ENCODE measurements at regions not wholly inside any gene's neighbourhood (a gene's known extent, or its start where the extent isn't known, plus 50 kb on each side); places are given as distances from the start of the nearest gene placed in this dataset.

- H3K27ac ChIP-seq: no peak overlapping the region
Measured at GRCh38 chr6:45791211-45792168, 224.2 kb downstream of the CLIC5 start.

GRCh38 chr6:45789238-45789637 lies 226.4 kb downstream of the CLIC5 start:
- no peaks in the 10 kb centered on the region for H3K27me3 ChIP-seq
- TF ChIP-seq CTCF (IDR thresholded peaks at IDR 0.05; ENCODE audit: low read depth, low read length): no peak
- H3K36me3 ChIP-seq: no peaks in the 10 kb centered on the region
- no peaks in the 10 kb centered on the region for H3K4me1 ChIP-seq (ENCODE audit: low read depth)
- DNase-seq (ENCODE audit: low read depth in 1 of 2, low spot score in 1 of 2): no peak
- no peak overlapping the region for H3K4me3 ChIP-seq
- H3K9me3 ChIP-seq (ENCODE audit: low read depth): no peaks in the 10 kb centered on the region
- H3K27ac ChIP-seq: no peak overlapping the region

More at GRCh38 chr6:45791211-45792168, 224.2 kb downstream of the CLIC5 start:
- no peaks in the 10 kb centered on the region for H3K27me3 ChIP-seq
- TF ChIP-seq CTCF (IDR thresholded peaks at IDR 0.05; ENCODE audit: low read depth, low read length): no peak
- DNase-seq (ENCODE audit: low read depth in 1 of 2, low spot score in 1 of 2): peak in 1 of 2 donors; percentile 46
- H3K4me1 ChIP-seq (ENCODE audit: low read depth): peaks cover 5% of the 10 kb centered on the region
- no peaks in the 10 kb centered on the region for H3K36me3 ChIP-seq
- H3K4me3 ChIP-seq: no peak overlapping the region
- no peaks in the 10 kb centered on the region for H3K9me3 ChIP-seq (ENCODE audit: low read depth)

- H3K4me1 ChIP-seq (ENCODE audit: low read depth): no peaks in the 10 kb centered on the region
- no peak overlapping the region for H3K4me3 ChIP-seq
- no peak overlapping the region for H3K27ac ChIP-seq
- H3K36me3 ChIP-seq: no peaks in the 10 kb centered on the region
- TF ChIP-seq CTCF (IDR thresholded peaks at IDR 0.05; ENCODE audit: low read depth, low read length): no peak
- no peaks in the 10 kb centered on the region for H3K9me3 ChIP-seq (ENCODE audit: low read depth)
- no peaks in the 10 kb centered on the region for H3K27me3 ChIP-seq
- DNase-seq (ENCODE audit: low read depth in 1 of 2, low spot score in 1 of 2): no peak
Measured at GRCh38 chr6:45787384-45787783, 228.3 kb downstream of the CLIC5 start.

GRCh38 chr6:45786355-45786781 lies 229.3 kb downstream of the CLIC5 start:
- Histone ChIP-seq H3K4me1 (ENCODE audit: low read depth) (no peaks in the 10 kb centered on the region), H3K27ac (no peak overlapping the region), H3K9me3 (ENCODE audit: low read depth) (no peaks in the 10 kb centered on the region), H3K36me3 (no peaks in the 10 kb centered on the region), H3K27me3 (no peaks in the 10 kb centered on the region), H3K4me3 (no peak overlapping the region)
- TF ChIP-seq CTCF (IDR thresholded peaks at IDR 0.05; ENCODE audit: low read depth, low read length): no peak
- DNase-seq (ENCODE audit: low read depth in 1 of 2, low spot score in 1 of 2): no peak

GRCh38 chr6:45784250-45784649 lies 231.4 kb downstream of the CLIC5 start:
- no peaks in the 10 kb centered on the region for H3K36me3 ChIP-seq
- no peaks in the 10 kb centered on the region for H3K27me3 ChIP-seq
- no peak overlapping the region for H3K4me3 ChIP-seq
- H3K9me3 ChIP-seq (ENCODE audit: low read depth): no peaks in the 10 kb centered on the region
- no peaks in the 10 kb centered on the region for H3K4me1 ChIP-seq (ENCODE audit: low read depth)
- H3K27ac ChIP-seq: no peak overlapping the region
- no peak for DNase-seq (ENCODE audit: low read depth in 1 of 2, low spot score in 1 of 2)
- TF ChIP-seq CTCF (IDR thresholded peaks at IDR 0.05; ENCODE audit: low read depth, low read length): no peak

All from cardiac muscle cell (in vitro differentiated cells and primary cell).